Inflammatory macrophage treated with lipopolysaccharide for 1 hour (primary cell): ENCODE measurements at regions not wholly inside any gene's neighbourhood (a gene's known extent, or its start where the extent isn't known, plus 50 kb on each side); places are given as distances from the start of the nearest gene placed in this dataset.

Source experiments
- DNase-seq, 2 donors: peaks; one replicate each; pipeline ENCODE4 v3.0.0-alpha.2; 2020 to 2022

DNA sequence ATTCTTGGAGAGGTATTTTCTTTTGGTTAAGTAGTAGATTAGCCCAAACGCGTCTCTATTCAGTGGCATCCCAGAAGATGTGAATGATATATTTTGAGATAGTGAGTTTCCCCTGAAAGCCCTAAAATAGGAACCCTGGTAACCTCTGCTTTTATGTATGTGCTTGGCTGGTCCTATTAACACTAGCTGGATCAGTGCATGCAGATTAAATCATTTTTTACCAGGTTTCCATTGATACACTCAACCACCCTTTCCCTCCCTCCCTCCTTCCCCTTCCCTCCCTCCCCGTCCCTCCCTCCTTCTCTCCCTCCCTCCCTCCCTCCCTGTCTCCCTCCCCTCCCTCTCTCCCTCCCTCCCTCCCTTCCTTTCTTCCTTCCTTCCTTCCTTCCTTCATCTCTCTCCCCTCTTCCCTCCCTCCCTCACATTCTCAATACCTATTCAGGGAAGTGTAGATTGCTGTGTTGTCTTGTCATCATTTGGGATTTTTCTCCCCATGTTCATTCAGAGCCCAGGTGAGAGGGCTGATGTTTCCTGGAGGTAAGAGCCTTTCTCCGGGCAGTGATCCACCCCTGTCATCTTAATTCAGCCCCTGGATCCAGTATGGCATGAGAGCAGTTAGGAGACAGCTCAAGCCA lies 406.8 kb downstream of the PRDM2 start:
- DNase-seq: no peak

DNA sequence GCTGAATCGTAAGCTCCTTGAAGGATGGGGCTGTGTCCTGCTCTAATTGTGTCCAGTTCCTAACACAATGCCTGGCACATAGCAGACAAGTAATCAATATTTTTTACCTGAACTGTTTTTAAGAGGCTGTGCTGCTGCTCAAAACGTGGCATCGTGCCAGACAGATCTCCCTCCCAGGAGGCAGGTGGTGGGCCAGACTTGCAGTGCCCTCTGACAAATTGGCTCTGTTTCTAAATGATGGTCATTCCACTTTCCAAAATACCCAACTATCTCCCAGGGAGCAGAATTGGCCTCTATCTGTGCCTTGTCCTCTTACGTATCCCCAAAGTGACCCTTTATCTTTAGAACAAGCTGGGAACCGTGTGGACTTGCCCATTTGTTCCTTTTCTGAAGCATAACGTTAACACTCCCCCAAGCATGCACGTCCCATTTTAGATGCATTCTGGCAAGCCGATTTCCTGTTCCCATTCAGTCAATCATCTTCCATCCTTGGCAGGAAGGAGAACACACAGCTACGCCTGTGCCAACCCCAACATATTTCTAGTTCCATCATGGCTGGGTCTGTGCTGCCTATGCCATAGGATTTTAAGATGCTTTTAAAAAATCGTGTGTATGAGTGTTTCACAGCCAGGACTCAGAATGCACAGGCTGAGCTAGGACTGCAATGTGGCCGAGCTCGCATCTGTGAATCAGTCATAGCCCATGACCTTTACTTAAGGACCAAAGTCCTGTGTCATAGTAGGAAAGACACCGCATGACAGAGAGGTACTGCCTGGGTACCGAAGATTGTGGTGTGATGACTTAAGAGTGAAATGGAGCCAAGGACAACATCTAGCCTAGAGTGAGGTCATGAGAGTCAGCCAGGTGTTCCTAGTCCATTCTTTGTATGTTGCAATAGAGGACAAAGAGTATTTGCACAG lies 408.6 kb downstream of the PRDM2 start:
- DNase-seq: no peak

DNA sequence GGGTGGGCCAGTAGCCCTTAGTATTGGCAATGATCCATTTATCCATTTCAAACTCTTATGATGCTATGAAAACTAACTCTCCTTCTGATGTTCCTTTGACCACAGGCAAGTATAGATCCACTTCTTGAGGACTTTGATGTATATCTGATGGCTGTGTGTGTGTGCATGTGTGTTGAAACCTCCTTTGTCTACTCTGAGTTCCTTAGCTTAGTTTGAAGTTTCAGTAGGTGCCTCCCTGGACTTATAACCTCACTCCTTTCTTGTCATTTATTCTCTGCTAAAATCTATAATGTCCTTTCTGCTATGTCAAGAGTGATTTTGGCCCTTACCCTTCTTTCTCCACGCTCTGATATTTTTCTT lies 409.3 kb downstream of the PRDM2 start:
- DNase-seq: no peak

DNA sequence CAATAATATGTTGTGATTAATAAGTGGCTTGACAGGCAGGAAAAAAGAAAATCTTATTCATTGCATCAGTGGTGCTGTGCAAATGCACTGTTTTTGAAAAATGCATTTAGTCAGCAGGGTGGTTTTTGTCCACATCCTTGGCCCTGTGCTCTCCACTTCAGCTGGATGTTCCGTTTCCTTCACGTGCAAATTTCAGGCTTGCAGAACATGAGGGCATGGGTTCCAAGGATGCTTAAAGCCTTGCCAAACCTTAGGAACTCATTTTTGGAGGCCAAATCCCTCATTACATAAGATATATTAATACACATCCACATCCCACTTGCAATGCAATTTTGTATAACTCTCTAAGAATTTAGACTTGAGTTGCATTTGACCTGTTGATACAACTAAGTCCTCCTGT lies 410.1 kb downstream of the PRDM2 start:
- DNase-seq: no peak

DNA sequence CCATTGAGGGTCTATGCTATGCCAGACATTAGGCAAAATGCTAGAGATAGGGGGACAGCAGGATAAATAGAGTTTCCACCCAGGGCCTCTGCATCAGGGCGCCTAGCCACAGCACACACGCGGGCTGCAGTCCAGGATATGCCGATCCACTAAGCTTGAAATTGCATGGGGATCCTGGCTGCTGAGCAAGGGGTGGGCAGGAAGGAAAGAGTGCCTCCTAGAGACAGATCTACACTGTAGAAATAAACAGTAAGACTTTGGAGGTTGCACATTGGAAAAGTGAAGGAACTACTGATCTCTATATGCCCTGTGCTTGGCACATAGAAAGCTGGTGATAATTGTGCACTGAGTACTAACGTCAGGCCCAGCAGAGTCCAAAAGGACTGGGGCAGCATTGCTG lies 411.1 kb downstream of the PRDM2 start:
- no peak for DNase-seq

DNA sequence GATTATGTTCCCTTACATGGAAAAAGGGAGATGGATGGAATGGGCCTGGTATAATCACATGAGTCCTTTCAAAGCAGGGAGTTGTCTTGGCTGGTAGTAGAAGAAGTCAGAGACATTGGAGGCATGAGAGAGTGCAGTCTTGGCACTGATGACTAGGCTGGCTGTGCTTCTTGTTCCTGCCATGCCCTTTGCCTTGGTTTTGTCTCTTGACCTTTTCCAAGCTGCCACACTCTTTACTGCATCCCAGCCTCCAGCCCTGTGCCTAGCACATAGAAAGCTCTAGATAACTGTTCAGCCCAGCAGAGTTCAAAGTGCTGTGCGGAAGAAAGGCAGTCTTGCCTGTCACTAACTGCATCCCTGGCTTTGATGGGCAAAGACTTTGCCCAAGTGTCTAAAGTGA lies 412.6 kb downstream of the PRDM2 start:
- DNase-seq: no peak

DNA sequence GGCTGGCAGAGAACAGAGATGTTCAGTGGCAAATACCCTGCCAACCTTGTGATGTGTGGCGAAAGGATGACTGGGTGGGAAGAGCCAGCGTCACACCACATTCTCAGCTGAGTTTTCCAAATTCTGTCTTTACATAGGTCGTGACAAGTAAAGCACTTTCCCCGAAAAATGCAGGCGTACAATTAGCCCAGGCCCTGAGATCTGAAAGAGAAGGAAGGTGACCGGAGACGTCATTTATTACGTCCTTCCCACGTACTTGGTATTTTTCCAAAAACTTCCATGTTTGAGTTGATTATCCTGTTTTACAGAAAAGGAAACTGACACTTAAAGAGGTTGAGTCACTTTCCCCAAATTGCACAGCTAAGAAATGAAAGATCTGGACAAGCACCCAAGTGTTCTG lies 413.3 kb downstream of the PRDM2 start:
- no peak for DNase-seq

DNA sequence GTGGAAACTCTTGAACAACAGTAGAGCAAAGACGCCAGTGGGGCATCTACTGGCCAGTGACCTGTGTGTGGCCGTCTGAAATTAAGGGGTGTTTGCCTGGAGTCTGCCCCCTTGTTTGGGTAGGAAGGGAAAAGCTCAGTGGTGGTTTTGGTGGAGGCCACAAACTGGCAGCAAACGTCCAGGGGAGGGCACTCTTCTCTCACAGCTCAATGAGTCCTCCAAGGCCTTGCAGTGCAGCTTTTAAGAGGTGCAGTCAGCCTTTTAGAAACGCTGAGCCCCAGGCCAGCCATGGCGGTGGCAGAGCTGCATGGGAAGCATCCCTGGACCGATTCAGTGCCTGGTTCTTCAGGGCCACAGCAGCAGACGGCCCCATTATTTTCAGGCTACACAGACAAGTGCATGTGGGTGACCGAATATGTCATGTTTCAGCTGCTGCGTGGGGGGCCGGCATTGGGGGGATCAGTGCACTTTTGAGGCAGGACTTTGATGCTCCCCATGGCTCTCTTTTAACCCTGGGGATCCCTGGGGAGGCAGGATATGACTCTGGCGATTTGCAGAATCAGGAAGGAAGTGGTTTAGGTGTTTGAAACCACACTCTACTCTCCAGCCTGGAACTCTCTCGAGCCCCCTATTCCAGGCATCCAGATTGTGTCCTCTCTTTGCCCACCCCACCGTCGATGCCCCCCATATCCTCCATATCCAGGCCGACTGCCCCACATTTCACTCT lies 414.0 kb downstream of the PRDM2 start:
- DNase-seq: no peak

DNA sequence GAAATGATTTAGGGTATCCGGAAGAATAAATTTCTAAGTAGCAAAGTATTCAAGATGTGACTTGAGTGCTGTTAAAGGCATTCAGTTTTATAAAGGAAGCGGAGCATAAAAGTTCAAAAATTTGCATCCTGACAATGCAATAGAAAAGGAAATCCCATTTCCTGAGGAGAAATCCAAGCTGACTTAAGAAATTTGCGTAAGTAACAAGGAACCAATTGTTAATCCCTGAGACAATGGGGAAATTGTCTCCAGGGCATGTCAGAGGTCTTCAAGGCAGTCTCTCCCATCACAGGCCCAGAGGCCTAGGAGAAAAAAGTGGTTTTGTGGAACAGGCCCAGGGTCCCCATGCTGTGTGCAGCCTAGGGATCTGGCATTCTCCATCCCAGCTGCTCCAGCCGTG lies 416.0 kb downstream of the PRDM2 start:
- DNase-seq: no peak

DNA sequence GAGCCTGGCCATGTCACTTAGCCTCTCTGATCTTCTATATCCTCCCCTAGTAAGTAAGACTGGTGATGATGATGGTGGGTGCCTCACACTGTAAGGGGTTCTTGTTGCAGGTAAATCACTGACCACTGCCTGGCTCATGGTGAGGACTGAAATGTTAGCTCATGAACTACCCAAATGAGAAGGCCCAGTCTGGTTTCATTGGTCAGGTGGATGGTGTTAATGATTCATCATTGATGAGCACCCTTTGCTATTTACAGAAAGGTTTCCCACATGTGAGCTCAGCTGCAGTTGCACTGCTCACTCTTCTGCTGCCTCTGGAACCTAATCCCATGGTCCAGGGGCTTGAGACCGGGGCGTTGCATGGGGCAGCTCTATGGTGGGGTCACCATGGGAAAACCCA lies 417.7 kb downstream of the PRDM2 start:
- no peak for DNase-seq

DNA sequence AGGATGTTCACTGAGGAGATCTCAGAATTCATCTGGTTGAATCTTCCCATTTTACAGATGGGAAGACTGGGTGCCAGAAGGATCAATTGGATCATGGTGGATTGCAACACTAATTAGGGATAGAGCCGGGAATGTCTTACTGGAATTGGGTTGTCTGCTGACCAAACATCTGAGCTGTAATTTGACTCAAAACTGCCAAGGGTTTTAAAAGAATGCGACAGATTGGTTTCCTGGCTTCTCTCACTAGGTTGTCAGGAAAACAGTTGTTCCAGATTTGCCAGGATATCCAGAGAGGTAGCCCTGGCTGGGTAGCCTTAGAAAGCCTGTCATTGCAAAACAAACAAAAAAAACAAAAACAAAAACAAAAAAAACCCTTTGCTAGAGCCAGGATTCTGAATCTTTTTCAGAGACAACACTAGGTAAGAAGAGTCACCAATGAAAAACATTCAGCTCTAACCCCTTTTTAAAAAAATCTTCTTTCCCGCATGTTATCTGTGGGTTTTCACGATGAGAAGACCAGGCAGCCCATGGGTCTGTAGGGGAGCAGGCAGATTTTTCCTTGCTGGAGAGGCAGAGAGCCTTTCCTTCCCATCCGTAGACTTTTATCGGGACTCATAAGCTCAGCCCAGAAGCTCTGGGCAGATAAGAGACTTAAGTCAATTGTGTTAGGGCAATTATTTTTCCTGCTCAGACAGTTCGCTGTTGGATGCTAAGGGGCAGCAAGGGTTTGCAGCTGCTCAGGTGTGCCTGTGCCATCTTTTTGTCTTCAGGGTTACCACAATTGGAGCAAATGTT lies 418.9 kb downstream of the PRDM2 start:
- DNase-seq: no peak

DNA sequence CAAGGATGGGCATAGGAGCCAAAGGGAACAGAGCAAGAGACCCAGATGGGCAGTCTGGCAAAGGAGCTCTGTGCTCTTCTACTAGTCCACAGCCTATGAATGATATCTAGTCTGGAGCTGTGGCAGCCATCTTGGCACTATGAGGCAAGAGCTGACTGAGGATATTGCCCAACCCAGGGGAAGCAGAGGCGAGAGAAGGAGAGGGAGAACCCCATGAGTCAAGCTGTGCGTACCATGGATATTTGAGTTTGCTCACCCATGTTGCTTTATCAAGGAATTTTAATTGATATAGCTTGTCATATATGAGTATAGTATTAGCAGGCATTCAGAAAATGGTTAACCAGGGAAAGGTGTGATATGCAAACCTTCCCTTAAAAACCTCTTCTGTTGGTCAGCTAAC lies 420.9 kb downstream of the PRDM2 start:
- DNase-seq: peak; percentile 8 to 11

DNA sequence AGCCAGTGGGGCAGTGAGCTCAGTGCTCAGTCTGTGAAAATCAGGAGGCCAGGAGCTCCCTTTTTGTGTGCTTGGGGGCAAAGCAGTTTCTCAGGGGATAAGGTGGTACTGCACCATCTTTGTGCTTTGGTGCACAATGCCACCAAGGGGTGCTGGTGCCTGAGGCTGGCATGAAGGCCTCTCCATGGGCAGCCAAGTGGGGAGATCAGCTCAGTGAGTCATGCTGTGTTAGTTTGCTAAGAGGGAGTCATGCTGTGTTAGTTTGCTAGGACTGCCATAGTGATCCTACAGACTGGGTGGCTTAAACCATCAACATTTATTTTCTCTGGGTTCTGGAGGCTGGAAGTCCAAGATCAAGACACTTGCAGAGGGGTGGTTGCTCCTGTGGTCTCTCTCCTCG lies 428.1 kb downstream of the PRDM2 start:
- DNase-seq: no peak

DNA sequence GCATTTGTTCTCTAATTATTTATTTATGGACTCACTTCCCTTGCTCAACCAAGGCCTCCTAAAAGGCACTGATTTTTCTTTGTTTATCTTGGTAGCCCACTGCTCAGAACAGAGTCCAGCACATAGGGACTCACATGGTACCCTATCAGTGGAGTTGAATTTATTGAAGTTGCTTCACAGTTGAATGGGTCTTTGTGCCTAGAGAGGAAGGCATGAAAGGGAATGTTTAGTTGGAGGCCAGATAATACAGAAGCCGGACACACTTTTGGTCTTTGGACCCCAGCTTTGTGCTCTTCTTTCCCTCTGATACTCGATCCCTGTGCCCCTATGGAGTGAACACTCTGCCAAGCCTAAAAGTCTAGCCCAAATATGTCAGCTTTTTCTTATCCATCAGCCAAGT lies 429.0 kb downstream of the PRDM2 start:
- DNase-seq: no peak

DNA sequence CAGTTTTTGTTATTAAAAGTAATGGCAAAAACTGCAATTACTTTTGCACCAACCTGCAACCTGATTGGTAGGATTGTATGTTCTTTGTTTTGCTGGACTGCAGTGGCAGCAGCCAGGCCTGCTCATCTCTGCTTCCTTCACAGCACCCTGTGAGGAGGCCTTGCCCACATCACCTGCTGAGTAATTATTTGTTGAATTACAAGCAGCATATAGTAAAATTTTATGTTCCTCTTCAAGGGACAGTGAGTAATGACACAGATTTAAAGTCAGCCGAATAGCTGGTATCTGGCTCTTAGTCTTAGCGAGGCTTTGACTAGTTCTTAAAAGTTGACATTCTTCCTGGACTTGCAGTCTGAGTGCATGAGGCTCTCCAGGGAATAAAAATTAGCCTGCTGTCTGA lies 435.1 kb downstream of the PRDM2 start:
- no peak for DNase-seq

DNA sequence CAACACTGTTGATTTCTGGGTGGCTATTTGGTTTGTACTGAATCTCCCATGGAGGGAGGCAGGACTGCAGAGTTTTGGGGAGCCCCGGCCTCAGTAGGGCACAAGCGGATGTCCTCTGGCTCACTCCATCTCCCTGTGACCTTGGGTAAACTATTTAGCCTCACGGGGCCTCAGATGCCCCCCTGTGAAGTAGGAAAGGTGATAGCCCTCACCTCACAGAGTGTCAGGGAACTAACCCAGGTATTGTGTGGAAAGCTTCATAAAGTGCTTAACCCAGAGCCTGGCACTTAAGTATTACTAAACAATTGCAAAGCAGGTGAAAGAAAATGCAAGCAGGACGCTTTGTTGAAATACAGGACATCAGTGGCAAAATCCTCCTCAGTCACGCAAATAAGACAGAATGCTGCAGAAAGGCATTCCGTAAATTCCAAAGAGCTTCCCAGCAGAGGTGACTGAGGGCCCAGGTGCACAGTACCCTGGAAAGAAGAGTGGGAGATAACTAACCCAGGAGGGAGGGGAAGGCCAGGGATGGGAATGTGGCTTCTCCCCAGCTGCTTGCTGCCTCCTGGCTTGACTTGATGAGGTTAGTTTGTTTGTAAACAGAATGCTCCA lies 436.3 kb downstream of the PRDM2 start:
- no peak for DNase-seq

DNA sequence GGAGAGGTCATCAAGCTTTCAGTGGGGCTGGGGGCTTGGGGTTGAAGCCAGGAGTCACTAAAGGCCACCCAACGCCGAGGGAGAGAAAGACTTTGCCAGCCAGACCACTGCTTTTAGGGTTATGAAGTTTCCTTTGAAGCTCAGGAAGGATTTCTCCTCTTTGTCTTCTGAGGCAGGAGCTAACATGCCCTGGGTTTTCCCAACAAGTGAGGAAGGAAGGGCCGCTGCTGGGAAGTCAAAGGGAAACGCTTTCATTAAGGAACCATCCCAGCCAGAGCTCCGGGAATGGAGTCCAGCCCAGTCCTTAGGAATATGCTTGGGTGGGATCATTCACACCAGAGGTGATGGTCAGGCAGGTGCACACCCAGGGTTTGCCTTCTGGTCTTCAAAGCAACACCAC lies 436.9 kb downstream of the PRDM2 start:
- no peak for DNase-seq

DNA sequence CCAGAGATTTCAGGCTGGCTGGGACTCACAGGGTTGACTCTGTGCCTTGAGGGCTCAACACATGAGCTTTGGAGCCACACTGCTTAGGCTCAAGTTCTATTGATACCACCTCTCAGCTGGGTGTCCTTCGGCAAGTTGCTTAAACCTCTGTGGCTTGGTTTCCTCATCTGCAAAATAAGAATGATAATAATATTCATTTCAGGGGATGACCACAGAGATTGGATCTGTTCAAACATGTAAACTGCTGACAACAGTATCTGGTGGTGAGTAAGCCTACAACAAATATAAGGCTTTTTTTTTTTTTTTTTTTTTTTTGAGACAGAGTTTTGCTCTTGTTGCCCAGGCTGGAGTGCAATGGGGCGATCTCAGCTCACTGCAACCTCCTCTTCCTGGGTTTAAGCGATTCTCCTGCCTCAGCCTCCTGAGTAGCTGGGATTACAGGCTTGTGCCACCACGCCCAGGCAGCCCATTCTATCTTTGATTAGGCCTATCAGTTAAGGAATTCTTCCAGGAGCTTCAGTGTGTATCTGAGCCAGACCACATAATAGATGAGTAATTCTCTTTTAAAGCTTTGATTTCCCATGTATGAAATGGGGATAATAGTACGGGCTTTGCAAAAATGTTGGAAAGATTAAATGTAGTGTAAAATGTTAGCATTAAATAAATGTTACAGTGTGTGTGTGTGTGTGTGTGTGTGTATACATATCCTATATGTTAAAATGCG lies 437.6 kb downstream of the PRDM2 start:
- DNase-seq: no peak

DNA sequence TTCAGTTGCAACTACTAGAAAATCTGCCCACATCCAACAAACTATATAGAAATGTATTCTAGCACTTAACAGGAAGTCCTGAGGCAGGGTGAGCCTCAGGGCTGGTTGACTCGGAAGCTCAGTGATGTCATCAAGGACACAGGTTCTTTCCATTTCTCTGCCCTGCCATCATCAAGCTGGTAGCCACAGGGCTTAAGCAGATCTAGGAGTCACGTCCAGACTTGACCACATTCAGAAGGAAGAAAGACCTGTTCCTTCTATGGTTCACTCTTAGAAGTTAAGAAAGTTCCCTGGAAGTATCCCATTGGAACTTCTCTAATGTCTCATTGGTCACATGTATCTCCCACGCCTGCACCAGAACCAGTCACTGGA lies 438.1 kb downstream of the PRDM2 start:
- DNase-seq: no peak

DNA sequence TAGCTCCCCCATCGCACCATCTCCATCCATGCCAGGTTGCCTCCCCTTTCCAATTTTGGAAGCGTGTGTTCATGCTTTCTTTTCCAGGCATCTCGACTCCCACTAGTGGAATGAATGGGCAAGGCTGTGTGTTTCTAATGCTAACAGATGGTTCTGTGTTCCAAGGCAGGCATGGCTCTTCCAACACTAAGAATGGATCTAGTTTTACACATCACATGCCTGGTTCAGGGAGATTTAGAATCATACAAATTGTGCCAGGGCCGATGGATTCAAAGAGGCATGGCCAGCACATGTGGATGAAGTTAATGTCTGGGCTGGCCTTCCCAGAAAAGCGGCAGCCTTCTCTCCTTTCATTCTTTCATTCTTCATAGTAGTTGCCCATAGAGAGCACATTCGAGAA lies 438.7 kb downstream of the PRDM2 start:
- DNase-seq: no peak

DNA sequence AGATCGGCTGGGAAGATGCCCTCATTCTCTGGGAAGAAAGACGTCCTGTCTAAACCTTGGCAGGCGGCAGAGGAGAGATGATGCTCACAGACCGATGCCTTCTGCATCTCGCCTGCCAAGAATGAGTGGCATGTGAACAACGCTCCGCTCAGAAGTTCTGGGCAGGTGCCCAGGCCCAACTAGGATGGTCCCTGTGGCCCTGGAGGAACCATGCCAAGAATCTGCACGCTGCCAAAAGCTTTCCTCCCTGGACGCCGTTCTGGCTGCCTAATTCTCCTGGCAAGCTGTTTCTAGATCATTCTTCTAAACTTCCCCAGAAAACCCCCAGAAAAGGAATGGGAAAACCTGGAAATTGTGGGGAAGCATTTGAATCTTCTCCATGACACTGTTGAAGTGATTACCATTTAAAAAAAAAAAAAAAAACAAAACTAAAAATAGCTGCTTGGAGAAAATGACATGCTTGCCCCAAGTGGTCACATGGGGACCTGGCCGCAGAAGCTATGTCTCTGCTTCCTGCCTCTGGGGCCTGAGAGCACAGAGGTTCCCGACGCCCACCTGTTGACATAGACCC lies 440.9 kb downstream of the PRDM2 start:
- no peak for DNase-seq

DNA sequence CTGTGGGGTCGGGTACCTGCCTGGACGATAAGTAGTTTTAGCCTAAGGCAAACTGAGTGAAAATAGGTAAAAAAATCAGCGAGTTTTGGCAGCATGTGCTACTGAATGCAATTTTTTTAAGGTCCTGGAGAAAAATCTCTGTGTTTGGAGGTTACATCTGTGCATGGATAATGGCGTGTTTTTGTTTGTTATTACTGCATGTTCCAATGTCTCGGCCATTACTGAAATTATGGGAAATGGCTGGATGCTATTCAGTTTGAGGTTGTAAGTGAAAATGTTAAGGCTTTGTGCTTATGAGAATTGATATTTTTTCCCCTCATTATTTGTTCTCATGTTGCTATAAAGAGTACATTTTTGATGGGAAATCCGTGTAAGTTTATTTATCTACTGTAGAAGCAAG lies 441.7 kb downstream of the PRDM2 start:
- DNase-seq: no peak
